H1 (cell line): ENCODE measurements at regions not wholly inside any gene's neighbourhood (a gene's known extent, or its start where the extent isn't known, plus 50 kb on each side); places are given as distances from the start of the nearest gene placed in this dataset.

Experiments used
- EP300 ChIP-seq, 2 experiments: IDR thresholded peaks; 1 replicate in 1 of 2; 2 replicates in 1 of 2; pipeline ENCODE4 v1.6.1; 2011 to 2012; ENCODE audit warnings: low read depth in 2 of 2, low read length in 2 of 2, mild to moderate bottlenecking in 2 of 2, borderline replicate concordance in 1 of 2, inconsistent platforms in 1 of 2, moderate library complexity in 1 of 2
- GABPA ChIP-seq: IDR thresholded peaks from 2 replicates; pipeline ENCODE4 v1.6.1; 2011; ENCODE audit warnings: mild to moderate bottlenecking, low read length, moderate library complexity, borderline replicate concordance; ENCODE audit not compliant: insufficient read depth
- MAFK ChIP-seq: IDR thresholded peaks from 2 replicates; pipeline ENCODE4 v1.6.1; 2012; ENCODE audit warnings: low read depth, mild to moderate bottlenecking, improper control_type of control experiment, low read length
- SAP30 ChIP-seq: fragments of 300-600 bp; sonication (generic); IDR thresholded peaks from 2 replicates; pipeline ENCODE4 v1.7.1; 2012; ENCODE audit warnings: low read length, moderate library complexity, mild to moderate bottlenecking, inconsistent platforms; ENCODE audit not compliant: insufficient read depth, insufficient replicate concordance

DNA sequence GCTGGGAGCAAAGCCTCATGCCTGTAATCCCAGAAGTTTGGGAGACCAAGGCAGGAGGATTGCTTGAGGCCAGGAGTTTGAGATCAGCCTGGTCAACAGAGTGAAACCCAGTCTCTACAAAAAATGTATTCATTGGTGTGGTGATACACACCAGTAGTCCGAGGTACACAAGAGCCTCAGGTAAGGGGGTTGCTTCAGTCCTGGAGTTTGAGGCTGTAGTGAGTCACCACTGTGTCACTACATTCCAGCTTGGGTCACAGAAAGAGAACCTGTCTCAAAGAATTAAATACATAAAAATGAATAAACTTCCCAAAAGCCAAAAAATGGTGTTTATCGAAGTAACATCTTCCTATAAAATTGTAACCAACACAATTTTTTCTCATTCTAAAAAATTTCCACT is 568.1 kb upstream of the LINC00305 start (continued):
- no peak for TF ChIP-seq GABPA
- TF ChIP-seq EP300 (IDR thresholded peaks at IDR 0.05; ENCODE audit: borderline replicate concordance in 1 of 2, low read depth in 2 of 2, low read length in 2 of 2): no peak
- TF ChIP-seq SAP30: no peak
- no peak for TF ChIP-seq MAFK
- TF ChIP-seq, all 59 proteins: peak for 0
